Eye (tissue), 1 donor: ENCODE measurements at regions not wholly inside any gene's neighbourhood (a gene's known extent, or its start where the extent isn't known, plus 50 kb on each side); places are given as distances from the start of the nearest gene placed in this dataset.
"Not testable (repeated sequence)": the region's sequence is repeated elsewhere in the genome, so short reads cannot be mapped to it uniquely, and the experiment has no call there.

Source experiments
- DNase-seq: peaks from one replicate; pipeline ENCODE4 v3.0.0-alpha.2; 2015

DNA sequence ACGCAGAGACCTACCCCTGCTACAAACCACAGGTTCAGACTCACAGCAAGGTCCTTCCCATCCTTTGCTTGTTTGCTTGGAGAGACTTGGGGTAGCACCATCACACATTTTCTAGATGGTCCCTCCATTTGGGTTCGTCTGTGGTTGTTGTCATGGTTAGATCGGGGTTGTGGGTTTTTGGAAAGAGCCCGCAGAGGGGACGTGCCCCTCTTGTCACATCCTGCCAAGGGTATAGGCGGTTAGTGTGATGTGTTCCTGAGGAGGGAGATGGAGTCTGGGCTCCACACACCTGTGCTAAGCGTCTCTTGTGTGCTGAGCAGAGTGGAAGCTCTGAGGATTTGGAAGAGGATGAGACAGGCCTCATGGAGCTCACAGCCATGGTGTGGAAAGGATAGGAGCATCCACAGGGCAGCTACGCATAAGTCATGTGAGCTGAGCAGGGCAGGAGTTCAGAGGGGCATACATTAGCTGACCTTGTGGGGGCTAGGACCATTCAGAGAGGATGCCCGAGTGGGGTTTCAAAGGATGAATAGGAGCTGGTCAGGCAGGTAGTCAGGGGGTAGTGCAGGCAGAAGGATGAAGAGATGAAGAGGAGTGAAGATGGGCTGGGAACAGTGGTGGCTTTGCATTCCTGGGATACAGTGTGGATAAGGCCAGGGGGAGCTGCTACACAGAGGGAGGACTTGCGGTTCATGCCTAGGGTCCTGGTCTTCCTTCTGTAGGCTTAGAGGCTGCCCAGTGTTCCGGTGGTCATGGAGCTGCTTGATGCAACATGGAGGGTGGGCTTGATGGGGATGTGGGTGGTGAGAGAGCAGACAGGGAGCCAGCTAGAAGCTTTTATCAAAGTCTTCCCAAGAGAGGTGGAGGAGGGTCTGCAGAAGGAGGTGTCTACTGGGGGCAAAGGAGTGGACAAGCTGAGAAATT lies 62.9 kb downstream of the ACKR3 start:
- DNase-seq, result no peak

DNA sequence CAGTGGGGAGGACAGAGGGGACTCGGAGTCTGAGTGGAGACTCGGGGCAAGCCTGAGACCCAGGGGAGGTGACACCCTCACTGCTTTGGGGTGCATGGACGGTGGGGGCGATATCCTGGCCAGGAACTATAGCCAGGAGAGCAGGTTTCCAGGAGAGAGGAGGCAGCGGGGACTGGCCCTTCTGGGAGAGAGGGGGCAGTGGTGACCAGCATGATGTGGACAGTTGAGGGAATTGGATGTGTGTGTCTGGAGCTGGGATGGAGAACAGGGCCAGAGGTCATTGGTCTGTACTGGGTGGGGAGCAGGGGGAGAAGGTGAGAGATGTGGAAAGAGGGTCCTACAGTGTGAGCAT lies 63.6 kb downstream of the ACKR3 start:
- no peak for DNase-seq

DNA sequence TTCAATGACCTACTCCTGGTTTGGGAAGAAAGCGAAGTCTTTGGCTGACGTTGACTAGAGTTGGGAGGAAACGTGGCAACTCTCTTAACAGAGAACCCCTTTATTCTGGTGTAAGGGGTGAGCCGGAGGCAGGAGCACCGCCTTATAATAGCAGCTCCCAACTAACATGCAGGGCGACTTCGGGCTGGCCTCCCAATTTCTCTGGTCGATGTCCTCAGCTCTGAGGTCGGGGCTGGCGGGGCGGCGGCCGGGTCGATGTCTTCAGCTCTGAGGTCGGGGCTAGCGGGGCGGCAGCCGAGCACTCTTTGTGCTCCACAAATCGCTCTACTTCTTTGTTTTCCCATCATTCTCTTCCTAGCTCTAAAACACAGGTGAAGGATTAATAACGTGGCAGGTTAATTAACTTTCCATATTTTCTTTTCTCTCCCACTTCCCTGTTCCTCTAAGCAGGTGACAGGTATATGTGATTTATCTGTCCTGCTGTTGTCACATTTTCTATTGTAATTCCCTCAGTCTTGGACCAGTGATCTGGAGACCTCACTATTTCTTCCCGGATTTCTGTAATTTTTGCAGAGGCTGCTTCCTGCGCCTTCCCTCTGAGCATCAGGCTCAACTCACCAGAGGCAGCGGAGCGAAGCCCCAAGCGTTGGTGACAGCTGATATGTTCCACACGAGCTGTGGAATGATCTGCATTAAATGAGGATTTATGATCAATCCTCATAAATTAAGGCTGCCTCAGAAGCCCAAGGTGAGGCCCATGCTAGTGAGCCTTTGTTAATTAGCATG lies 64.3 kb downstream of the ACKR3 start:
- no peak for DNase-seq

DNA sequence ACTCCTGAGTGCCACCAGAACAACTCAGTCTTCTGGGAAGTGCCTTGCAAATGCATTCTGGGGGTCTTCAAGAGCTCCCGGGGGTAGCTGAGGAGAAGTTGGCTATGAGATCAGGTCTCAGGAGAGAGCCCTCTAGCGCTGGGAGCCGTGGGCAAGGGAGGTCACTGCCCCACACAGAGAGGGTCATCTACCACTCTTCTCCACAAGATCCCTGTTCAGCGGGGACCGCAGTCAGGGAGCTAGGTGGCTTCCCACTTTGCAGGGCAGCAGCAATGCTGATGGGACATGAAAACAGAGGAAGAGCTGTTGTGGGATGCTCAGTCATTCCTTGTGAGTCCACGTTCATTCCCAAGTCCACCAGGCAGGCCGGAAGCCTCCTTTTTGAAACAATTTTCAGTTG lies 66.6 kb downstream of the ACKR3 start:
- DNase-seq, result no peak

DNA sequence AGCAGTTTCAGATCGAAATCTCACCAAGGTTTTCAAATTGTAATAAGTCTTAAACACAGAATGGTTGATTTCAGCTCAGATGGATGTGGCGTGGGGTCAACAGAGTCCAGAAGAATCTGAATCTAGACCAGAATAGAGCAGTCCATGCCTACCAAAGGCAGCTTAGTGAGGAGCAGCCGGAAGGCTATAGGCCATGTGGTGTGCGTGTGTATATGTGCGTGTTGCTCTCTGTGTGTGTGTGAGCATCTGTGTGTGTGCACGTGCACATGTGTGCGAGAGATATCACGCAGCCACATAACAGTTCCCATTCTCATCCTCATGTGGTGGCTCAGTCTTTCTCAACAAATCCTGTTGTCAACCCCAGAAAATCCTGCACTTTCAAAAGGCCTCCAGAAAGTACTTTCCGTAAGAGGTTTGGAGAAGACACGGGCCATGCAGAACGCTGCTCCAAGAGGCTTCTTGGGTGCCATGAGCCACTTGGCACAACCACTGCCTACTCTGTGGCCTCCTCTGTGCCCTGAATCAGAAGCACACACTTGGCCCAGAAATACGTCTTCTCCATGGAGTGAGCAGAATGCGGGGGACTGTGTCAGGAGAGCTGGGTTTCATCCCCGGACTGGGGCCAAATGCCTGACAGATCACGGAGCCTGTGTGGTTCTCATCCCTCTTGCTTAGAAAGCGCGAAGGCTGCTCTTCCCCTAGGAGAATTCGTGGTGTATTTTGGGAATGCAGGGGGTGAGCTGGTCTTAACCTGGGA lies 67.3 kb downstream of the ACKR3 start:
- DNase-seq, result no peak

DNA sequence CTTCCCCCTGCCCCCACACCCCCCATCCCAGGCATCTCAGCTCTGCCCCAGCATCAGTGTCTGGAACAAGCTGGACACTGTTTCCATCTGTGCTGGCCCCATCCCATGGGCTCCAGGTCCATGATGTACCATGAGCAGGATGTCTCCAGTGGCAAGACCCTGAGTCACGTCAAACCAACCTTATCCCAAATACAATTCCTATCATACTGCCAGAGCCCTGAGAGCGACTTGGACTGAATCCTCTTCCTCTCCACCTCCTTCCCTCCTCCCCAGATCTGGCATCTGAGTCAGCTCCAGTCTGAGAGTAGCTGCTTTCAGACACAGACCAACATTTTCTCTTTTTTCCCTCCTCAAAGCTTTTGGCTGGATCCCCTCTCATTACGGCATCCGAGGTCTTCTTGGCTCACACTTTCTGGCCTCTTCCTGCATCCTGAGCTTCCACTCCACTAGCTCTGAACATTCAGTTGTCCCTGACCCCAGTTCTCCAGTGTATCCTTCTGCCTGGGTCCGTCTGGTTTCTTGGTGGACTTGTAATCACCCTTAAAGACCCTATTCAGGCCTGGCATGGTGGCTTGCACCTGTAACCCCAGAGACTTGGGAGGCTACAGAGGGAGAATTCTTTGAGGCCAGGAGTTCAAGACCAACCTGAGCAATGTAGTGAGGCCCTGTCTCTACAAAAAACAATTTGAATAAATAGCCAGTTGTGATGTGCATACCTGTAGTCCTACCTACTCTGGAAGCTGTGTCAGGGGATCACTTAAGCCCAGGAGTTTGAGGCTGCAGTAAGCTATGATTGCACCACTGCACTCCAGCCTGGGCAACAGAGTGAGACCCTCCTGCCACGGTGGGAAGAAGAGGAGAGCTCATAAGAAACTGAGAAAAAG lies 68.3 kb downstream of the ACKR3 start:
- no peak for DNase-seq

DNA sequence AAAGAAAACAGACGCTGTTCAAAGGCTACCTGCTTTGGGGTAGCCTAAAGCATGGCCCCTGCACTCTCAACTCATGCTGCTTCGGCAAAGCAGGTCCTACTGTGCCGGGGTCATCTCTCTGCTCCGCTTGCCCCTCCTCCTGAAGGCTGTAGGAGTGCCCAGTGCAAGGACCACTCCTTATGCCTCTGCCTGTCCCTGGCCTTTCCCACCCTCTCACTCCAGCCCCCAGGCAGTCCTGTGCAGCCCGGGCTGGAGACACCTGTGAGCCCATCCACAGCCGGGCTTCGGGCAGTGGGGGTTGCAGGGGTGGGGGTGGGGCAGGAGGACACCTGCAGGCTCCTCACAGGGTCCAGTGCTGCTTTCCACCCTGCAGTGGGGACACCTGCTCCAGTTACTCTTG lies 69.1 kb downstream of the ACKR3 start:
- no peak for DNase-seq

DNA sequence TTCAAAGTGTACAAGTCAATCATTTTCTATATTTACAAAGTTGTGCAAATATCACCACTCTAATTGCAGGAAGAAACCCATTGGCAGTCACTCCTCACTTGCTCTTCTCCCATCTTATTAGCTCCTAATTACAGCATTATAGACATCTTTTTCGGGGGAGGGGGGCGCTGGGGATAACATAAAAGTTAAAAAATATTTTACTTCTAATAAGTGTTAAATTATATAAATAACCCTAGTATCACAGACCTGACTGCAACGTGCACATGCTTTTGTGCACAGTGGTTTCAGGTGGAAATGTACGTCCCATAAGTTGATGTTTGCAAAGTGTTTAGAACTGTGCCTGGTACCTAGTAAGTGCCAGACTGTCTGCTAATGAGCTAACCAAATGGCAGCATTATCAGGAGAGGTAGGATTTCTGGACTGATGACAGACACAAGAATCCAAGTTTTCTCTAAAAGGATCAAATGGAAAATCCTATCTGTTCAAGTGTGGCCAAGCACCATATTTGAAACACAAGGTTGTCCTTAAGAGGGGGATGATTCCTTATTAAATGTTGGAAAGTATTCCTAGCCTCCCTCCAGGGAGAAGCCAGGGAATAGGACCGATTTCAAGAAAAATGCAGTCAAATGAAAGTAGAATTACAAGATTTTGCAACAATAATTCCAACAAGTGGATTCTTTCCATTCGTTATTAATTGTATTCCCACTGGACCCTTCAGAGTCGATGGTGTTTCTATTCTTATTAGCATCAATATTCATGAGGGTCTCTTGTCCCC lies 70.0 kb downstream of the ACKR3 start:
- DNase-seq, result no peak

DNA sequence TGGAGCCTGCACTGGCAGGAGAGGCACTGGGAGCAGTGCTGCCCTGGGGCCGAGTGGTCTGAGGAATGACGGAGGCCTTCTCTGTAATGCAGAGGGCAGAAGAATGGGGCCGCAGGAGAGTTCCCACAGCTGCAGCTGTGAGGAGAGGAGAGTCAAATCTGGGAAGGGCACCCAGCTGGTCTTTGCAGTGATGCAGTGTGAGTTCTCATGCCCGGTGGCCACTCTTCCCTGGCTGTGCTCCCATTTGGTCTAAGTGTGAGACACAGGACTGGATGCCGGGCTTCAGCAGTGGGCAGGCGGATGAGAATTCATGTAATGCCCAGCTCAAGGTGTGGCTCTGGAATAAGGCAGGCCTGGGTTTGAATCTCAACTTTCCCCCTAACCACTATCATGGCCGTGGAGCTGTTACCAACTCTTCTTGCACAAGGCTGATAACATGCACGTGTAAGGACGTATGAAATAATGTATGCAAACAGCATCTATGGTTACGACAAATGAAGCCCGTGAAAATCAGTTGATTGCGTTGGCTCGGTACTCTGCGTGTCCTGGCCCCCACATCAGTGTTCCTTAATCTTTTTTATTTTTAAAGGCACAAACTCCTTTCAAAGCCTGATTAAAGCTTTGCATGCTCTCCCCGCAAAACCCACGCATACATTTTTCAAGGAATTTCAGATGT lies 71.6 kb downstream of the ACKR3 start:
- DNase-seq, result no peak

DNA sequence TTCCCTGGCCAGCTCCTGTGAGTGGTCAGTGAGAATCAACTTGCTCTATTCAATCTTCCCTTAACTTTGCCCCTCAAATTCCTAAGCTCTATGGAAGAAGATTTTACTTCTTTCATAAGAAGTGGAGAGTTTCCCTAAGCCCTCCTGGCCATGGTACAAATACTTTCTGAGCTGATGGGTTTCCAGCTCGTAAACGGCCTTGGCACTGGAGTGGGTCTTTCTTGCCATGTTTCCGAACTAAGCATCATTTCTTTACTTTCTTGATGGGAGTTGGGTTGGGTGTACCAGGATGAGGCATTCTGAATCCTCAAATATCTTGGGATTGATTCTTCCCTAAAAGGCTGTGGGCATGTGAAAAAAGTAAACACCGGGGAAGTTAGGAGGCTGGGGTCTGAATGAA lies 72.5 kb downstream of the ACKR3 start:
- no peak for DNase-seq

DNA sequence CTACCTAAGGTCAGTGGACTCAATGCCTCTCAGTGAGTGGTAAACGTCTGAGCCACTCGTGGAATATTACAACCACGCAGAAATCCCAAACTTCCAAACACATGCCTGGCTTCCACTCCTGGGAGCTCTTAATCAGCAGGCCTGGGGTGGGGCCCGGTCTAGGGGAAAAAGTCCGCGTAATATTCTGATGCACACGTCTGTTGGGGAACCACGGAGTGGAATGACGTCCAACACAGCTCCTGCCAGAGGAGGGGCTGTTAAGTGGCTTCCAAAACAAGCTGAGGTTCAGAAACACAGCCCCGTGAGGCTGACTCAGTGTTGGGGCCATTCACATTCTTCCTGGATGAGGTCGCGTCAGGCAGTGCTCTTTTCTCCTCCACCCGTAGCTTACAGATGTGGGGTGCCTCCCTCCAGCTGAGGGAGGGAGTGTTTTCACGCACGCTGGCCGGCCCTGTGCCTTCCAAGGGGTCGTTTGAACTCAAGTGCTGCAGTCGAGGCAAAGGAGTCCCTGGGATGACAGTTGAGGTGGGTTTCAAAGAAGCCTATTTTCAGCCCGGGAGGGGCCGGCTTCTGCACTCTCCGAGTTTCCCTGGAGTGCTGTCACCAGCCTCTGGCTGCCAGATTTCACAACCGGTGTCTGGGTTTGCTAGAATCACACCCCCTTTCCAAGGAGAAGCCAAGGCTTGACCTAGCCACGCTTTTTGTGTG lies 73.1 kb downstream of the ACKR3 start:
- DNase-seq, result peak; percentile 64

DNA sequence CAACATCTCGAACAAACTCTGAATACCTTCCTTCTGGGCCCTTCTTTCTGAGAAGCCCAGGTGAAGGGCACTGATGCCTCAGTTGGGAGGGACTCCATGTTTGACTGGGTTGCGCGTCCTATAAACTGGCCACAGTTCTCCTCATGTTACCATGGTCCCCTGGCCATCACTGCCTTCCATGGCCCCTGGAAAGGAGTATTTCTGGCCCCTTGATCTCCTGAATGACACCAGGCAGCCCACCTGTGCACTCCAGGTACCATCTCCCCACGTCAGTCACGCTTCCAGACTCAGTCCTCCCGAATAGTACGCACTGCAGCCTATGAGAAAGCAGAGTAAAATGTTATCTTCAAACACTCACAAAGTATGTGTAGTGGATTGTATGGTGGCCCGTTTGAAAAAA lies 73.9 kb downstream of the ACKR3 start:
- no peak for DNase-seq

DNA sequence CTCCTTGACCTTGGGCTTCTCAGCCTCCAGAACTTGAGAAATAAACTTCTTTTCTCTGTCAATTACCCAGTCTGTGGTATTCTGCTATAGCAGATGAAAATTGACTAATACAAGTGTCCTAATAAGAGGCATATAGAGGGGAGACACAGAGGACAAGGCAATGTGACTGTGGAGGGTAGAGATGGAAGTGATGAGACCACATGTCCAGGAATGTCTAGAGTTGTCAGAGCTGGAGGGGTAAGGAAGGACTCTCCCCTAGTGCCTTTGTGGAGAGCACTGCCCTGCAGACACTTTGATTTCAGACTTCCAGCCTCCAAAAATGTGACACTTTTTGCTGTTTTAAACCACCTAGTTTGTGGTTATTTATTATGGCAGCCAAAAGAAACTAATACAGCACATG lies 74.4 kb downstream of the ACKR3 start:
- DNase-seq, result no peak

DNA sequence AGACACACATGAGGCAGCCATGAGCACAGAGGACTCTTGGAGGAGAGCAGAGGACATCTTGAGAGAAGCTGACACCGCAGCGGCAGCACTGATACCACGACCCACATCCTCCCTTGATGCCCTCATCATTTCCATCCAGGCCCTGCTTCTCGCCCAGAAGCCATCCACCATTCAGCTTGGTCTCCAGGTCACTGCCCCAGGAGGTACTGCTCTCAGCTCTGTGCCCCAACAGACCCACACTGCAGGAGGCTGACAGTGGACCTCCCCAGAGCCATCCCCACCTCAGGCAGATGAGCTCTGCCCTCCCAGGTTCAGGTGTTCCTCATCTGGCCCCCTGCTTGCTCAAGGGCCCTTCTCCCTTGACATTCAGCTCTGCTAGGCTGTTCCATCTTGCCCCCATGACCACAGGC lies 74.9 kb downstream of the ACKR3 start:
- no peak for DNase-seq

DNA sequence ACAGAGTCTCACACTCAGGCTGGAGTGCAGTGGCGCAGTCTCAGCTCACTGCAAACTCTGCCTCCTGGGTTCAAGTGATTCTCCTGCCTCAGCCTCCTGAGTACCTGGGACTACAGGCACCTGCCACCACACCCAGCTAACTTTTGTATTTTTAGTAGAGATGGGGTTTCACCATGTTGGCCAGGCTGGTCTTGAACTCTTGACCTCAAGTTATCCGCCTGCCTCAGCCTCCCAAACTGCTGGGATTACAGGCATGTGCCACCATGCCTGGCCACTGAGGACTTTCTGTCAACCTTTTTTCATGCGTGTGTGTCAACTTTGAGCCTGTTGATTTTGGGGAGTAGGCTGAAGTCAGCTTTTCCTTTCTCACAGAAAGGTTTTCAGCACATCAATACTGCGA lies 75.5 kb downstream of the ACKR3 start:
- DNase-seq, result not testable (repeated sequence)

DNA sequence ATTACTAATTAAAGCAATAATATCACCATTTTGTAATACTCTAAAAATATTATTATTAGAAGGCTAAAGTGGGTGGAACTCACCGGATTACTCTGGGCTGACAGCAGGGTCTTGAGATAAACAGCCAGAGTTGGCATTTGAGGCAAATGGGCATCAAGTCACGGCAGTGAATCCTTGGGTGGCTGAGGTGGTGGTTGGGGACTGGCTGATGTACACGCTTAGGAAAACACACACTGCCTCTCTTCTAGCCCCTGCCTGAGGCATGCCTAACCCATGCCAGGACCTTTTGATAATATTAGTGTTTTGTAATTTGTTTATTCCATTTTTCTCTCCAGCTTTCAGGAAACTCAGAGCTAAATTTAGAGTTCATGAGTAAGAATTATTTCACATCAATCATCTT lies 76.8 kb downstream of the ACKR3 start:
- no peak for DNase-seq

DNA sequence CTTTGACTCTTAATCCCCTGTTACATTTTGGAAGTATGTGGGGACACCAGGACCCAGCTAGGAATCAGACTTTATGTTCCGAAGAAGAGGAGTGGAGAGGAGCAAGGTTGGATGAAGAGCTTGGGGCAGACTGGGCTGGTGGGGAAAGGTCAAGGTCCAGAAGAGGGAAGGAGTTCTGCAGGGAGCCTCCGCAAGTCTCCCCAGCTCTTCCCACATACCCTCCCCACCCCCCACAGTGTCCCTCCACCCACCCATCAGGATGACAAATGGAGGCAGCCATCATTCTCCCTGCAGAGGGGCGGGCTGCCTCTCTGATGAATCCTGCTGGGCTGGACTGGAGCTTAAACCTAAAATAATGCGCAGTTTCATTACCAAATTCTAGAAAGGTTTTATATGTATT lies 77.2 kb downstream of the ACKR3 start:
- no peak for DNase-seq

DNA sequence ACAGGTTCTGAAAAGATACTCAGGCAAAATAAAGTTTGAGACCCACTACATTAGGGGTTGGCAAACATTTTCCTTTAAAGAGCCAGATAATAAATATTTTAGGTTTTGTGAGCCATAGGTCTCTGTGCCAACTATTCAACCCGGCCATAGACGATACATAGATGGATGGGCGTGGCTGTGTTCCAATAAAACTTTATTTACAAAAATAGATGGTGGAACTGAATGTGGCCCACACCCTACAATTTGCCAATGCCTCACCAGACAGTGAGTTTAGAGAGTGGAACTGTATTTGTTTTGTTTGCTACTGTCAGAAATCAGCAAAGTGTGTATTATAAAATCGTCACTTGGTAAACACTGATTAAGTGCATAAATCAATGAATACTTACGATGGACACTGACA lies 78.0 kb downstream of the ACKR3 start:
- DNase-seq, result no peak

DNA sequence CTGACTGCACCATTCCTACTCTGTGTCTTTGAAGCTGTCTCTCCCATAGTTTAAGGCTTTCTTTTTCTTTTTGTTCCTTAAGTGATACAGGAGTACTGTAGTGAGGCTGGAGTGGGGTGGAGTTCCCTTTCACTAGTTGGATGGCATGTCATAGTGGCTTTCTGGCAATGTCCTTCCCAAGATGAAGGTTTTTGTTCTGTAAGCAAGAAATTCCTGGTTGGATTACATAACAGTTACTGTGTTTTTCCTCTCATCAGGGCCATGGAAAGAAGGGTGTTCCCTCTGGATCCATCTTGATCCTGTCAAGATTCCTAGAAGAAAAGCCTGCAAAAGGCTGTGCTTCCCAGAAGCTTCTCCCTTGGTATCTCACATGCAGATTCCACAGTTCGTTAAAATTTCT lies 84.2 kb downstream of the ACKR3 start:
- no peak for DNase-seq

DNA sequence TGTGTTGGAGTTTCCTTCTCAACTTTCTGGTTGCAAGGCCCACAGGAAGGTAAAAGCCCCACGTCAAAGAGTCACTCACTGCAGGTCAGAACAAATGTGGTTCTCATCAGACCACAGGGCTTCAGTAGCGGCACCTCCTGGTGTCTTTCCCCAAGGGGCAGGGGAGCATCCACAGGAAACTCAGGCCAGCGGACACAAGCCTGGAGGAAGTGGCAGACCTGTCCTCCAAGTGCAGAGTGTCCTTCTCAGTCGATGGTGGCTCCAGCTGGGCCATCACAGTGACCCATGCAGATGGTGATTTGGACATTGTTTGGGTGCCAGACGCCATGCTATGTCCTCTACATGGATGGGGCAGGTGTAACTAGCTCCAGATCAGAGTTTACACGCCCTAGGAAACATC lies 84.9 kb downstream of the ACKR3 start:
- no peak for DNase-seq
